Mesodermal cell (in vitro differentiated cells): ENCODE measurements at regions not wholly inside any gene's neighbourhood (a gene's known extent, or its start where the extent isn't known, plus 50 kb on each side); places are given as distances from the start of the nearest gene placed in this dataset.
A peak's percentile ranks its signal among the peaks of the same experiment; 100 is the strongest.

Experiments
- H3K27ac ChIP-seq: 2 replicates; pipeline ENCODE4 v1.7.0; 2013; ENCODE audit warnings: mild to moderate bottlenecking, low read depth, low read length, moderate library complexity; ENCODE audit not compliant: severe bottlenecking
- H3K36me3 ChIP-seq: 2 replicates; pipeline ENCODE4 v1.7.1; 2013; ENCODE audit warnings: mild to moderate bottlenecking, low read length, moderate library complexity; ENCODE audit not compliant: control insufficient read depth, insufficient read depth
- H3K4me1 ChIP-seq: one replicate; pipeline ENCODE4 v1.7.1; 2013; ENCODE audit warnings: mild to moderate bottlenecking, low read length; ENCODE audit not compliant: insufficient read depth, control insufficient read depth, poor library complexity, severe bottlenecking
- H3K4me3 ChIP-seq: 2 replicates; pipeline ENCODE4 v1.7.0; 2013; ENCODE audit warnings: low read length, control low read depth, mild to moderate bottlenecking; ENCODE audit not compliant: insufficient read depth, poor library complexity, severe bottlenecking; ENCODE audit errors: extremely low read depth
- H3K9me3 ChIP-seq: 2 replicates; pipeline ENCODE4 v1.7.1; 2013; ENCODE audit warnings: mild to moderate bottlenecking, low read length, moderate library complexity; ENCODE audit not compliant: control insufficient read depth
- WGBS, 2 experiments: methylation state at CpG; one replicate each; pipeline ENCODE4 v1.1.5; 2013; ENCODE audit warnings: missing lambda C conversion rate in 2 of 2; ENCODE audit not compliant: insufficient coverage in 2 of 2; 5-methylcytosine and 5-hydroxymethylcytosine counted together

GRCh38 chr18:56175330-56176001, 462.9 kb downstream of the TXNL1 start:
- Histone ChIP-seq H3K9me3 (no peaks in the 10 kb centered on the region), H3K27ac (no peak overlapping the region), H3K36me3 (no peaks in the 10 kb centered on the region), H3K4me1 (peaks cover 4% of the 10 kb centered on the region), H3K4me3 (no peak overlapping the region)
- WGBS, 2 experiments = 93% methylated on average over 3 of the region's 7 CpGs; no CpG with 5 or more reads in 1 of the 2 experiments

GRCh38 chr18:56173542-56174220, 464.7 kb downstream of the TXNL1 start:
- Histone ChIP-seq H3K9me3 (no peaks in the 10 kb centered on the region), H3K4me3 (no peak overlapping the region), H3K4me1 (peaks cover 4% of the 10 kb centered on the region), H3K27ac (no peak overlapping the region), H3K36me3 (no peaks in the 10 kb centered on the region)

GRCh38 chr18:56172527-56172926, 465.9 kb downstream of the TXNL1 start:
- no peak overlapping the region for H3K4me3 ChIP-seq
- no peaks in the 10 kb centered on the region for H3K36me3 ChIP-seq
- WGBS, 2 experiments = 100% methylated on average over 1 to 2 of the region's 2 CpGs
- peaks cover 13% of the 10 kb centered on the region for H3K4me1 ChIP-seq
- no peaks in the 10 kb centered on the region for H3K9me3 ChIP-seq
- H3K27ac ChIP-seq = no peak overlapping the region

DNA sequence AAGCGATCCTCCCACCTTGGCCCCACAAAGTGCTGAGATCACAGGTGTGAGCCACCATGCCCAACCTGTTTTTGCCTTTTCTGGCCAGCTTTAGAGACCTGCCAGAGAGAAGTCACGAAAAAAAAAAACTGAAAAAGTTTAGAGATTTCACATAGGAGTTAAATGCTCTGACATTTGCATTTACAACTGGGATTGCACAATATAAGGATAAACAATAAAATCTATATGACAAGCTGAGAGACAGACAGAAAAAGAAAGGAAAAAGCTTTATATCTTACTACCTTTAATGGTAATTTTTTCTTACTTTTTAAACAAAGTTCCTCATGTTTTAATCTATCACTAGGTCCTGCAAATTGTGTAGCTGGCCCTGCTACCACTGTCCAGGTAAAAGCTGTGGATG, 466.5 kb downstream of the TXNL1 start:
- H3K9me3 ChIP-seq = no peaks in the 10 kb centered on the region
- WGBS, 2 experiments = 92% methylated on average over 1 of the region's 2 CpGs; no CpG with 5 or more reads in 1 of the 2 experiments
- peaks cover 14% of the 10 kb centered on the region for H3K4me1 ChIP-seq
- H3K27ac ChIP-seq = no peak overlapping the region
- H3K4me3 ChIP-seq = no peak overlapping the region
- H3K36me3 ChIP-seq = no peaks in the 10 kb centered on the region

- Histone ChIP-seq H3K27ac (peak overlapping the region; percentile 18), H3K9me3 (no peaks in the 10 kb centered on the region), H3K36me3 (no peaks in the 10 kb centered on the region), H3K4me1 (peaks cover 14% of the 10 kb centered on the region), H3K4me3 (no peak overlapping the region)
- 22 to 23% methylated on average over 2 to 3 of the region's 5 CpGs for WGBS, 2 experiments
Observed at GRCh38 chr18:56168049-56168781, 470.2 kb downstream of the TXNL1 start.

DNA sequence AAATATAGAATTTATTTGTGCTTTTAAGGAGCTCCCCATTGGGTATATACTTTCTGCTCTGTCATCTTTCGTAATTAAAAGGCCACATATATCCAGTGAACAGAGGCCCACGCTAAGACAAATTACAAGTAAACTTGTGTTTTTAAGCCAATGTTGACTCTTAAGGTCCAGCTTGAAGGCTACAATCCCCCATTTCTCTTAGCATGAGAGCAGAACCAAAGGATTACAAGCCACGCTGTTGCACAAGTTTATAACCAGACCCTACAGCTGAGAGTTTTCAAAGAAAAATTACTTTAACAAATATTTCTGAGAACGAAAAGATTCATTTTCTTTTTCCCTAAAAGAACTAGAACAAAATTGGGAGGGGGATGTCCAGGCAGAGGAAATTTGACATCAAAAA, 471.0 kb downstream of the TXNL1 start:
- H3K4me1 ChIP-seq = peaks cover 21% of the 10 kb centered on the region
- no peak overlapping the region for H3K4me3 ChIP-seq
- no peaks in the 10 kb centered on the region for H3K9me3 ChIP-seq
- H3K27ac ChIP-seq = no peak overlapping the region
- H3K36me3 ChIP-seq = no peaks in the 10 kb centered on the region
- 100% methylated on average over 2 to 3 of the region's 4 CpGs for WGBS, 2 experiments

DNA sequence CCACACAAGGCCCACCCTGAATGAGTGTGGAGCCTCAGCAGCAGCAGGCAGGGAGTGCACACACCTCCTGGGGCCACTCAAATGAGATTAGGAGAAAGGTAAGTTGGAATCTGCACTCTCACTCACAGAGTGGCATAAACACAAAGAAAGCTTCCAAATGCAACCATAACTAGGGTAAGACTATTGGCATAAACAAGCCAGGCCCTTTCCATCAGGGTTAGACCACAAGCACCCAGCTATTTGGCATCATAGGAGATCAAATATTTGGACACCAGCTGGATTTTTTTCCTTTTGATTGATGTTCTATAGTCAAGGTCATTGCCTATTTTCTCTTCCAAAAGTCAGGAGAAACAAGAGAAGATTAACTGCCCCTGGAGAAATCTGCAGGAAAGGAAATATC, 471.5 kb downstream of the TXNL1 start:
- Histone ChIP-seq H3K36me3 (no peaks in the 10 kb centered on the region), H3K9me3 (no peaks in the 10 kb centered on the region), H3K4me3 (no peak overlapping the region), H3K27ac (no peak overlapping the region), H3K4me1 (peaks cover 17% of the 10 kb centered on the region)

DNA sequence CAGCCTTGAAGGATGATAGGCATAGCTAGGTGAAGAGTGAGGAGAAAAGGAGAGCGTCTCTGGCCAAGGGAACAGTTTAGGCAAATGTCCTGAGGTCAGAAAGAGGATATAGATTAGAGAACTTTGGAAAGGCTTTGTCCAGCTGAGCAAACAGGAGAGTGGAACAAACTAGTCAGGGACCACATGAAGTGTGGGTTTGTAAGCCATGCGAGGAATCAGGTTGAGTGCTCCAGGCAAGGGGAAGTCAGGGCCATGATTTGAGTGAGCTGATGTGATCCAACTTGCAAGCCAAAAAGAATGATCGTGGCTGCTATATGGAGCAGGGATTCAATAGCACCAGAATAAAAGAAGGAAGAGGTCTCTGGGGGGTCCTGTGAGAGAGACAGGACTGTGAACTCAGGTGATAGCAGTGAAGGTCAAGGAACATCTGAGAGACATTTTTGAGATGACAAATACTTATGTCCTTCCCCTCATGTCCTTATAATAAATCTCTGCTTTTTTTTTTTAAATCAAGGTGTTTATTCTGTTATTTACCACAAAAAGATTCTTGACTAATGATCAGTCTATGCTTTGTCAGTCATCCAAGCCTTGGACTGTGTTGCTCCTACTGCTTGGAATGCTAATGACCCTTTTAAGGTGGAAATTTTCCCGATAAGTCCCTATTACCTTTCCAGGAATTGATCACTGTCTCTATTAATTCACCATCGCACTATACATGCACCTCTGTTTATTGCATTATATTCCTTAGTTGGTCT, 472.6 kb downstream of the TXNL1 start:
- WGBS, 2 experiments = 79 to 87% methylated on average over 4 of the region's 5 CpGs
- Histone ChIP-seq H3K4me1 (peaks cover 17% of the 10 kb centered on the region), H3K4me3 (no peak overlapping the region), H3K9me3 (no peaks in the 10 kb centered on the region), H3K36me3 (no peaks in the 10 kb centered on the region), H3K27ac (no peak overlapping the region)

GRCh38 chr18:56162311-56163265, 475.8 kb downstream of the TXNL1 start:
- 80% methylated on average over 1 of the region's 5 CpGs; no CpG with 5 or more reads in 1 of the 2 experiments for WGBS, 2 experiments
- Histone ChIP-seq H3K27ac (peak overlapping the region; percentile 50), H3K4me1 (peaks cover 9% of the 10 kb centered on the region), H3K36me3 (no peaks in the 10 kb centered on the region), H3K9me3 (no peaks in the 10 kb centered on the region), H3K4me3 (no peak overlapping the region)
